ENCODE measurements at regions not wholly inside any gene's neighbourhood (a gene's known extent, or its start where the extent isn't known, plus 50 kb on each side); places are given as distances from the start of the nearest gene placed in this dataset.

DNA sequence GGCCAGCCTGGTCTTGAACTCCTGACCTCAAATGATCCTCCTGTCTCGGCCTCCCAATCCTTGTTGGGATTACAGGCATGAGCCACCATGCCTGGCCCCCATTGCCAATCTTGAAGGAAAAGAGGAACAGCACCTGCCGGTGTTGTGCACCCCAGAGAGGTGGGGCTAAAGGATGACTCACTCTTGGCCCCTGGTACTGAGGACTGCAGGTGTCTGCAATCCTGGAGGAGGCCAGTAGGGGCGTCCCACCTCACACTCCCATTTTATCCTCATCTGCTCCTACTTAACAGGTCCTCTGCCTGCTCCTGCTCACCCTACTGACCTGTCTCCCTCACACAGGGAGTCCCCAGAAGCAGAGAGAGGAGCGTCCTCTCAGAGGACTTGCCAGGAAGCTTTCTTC is 390.4 kb downstream of the ARHGEF28 start:
- DNase-seq (no peak), ATAC-seq (no peak)
- Histone ChIP-seq H3K27me3 (no peaks in the 10 kb centered on the region), H3K4me3 (no peak overlapping the region), H3K4me1 (peaks cover 0 to 5% (median 0%) of the 10 kb centered on the region in 12 donors), H3K9me3 (no peaks in the 10 kb centered on the region), H3K27ac (no peak overlapping the region), H3K36me3 (no peaks in the 10 kb centered on the region)
- TF ChIP-seq, protein P1, sequence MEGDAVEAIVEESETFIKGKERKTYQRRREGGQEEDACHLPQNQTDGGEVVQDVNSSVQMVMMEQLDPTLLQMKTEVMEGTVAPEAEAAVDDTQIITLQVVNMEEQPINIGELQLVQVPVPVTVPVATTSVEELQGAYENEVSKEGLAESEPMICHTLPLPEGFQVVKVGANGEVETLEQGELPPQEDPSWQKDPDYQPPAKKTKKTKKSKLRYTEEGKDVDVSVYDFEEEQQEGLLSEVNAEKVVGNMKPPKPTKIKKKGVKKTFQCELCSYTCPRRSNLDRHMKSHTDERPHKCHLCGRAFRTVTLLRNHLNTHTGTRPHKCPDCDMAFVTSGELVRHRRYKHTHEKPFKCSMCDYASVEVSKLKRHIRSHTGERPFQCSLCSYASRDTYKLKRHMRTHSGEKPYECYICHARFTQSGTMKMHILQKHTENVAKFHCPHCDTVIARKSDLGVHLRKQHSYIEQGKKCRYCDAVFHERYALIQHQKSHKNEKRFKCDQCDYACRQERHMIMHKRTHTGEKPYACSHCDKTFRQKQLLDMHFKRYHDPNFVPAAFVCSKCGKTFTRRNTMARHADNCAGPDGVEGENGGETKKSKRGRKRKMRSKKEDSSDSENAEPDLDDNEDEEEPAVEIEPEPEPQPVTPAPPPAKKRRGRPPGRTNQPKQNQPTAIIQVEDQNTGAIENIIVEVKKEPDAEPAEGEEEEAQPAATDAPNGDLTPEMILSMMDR (IDR thresholded peaks at IDR 0.05), result no peak
- no peak for TF ChIP-seq POLR2A (IDR thresholded peaks at IDR 0.05)
- intact Hi-C loops (cut with DNase I), result no loop called here
- 77 to 83% (median 81%) methylated on average over 4 of the region's 4 CpGs for WGBS, 4 donors

DNA sequence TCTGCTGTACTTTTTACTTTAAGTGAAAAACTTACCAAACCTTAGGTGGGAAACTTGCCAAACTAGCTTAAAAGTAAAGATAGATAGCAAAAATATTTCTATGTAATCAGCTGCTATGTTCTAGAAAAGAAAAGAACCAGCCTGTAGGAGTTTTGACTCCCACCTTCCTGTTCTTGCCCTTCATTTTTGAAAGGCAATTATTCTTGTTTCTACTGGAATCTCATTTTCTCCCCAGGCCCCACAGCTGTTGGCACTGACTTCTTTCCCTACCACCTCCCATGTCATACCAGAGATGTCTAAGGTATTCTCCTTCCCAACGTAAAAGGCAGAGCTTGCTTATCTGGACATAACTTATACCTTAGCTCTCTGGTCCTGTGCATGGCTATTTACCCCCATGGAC is 389.7 kb downstream of the ARHGEF28 start:
- ATAC-seq, result no peak
- intact Hi-C loops (cut with DNase I), result no loop called here
- WGBS, 4 donors, result 81 to 91% (median 83%) methylated on average over 1 of the region's 1 CpG
- H3K36me3 ChIP-seq, result no peaks in the 10 kb centered on the region
- no peak overlapping the region for H3K4me3 ChIP-seq
- no peaks in the 10 kb centered on the region for H3K9me3 ChIP-seq
- no peak for TF ChIP-seq POLR2A (IDR thresholded peaks at IDR 0.05)
- TF ChIP-seq, protein P1 (IDR thresholded peaks at IDR 0.05), result no peak
- peaks cover 0 to 1% (median 0%) of the 10 kb centered on the region in 12 donors for H3K4me1 ChIP-seq
- H3K27ac ChIP-seq, result no peak overlapping the region
- no peaks in the 10 kb centered on the region for H3K27me3 ChIP-seq
- no peak for DNase-seq

DNA sequence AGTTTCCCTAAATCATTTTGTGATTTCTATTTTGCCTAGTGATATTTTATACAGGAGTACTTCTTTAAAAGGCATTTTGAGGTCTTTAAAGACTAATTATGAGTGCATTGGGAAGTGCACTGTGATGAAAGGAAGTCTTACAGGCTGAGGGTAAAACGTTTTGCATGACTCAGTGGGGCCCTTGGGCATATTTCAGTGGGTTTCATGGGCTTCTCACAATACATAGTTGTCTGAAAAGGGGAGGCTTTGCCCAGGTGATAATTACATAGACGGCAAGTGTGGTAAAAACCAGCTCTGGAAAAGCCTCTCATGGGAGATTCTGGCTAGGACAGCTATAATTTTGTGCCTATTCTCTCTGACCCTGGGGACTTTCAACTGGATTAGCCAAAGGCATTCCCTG is 387.2 kb downstream of the ARHGEF28 start:
- Histone ChIP-seq H3K27me3 (no peaks in the 10 kb centered on the region), H3K9me3 (no peaks in the 10 kb centered on the region), H3K27ac (no peak overlapping the region), H3K36me3 (no peaks in the 10 kb centered on the region), H3K4me3 (no peak overlapping the region), H3K4me1 (no peaks in the 10 kb centered on the region)
- TF ChIP-seq POLR2A (IDR thresholded peaks at IDR 0.05), result no peak
- TF ChIP-seq, protein P1 (IDR thresholded peaks at IDR 0.05), result no peak
- 56 to 67% (median 61%) methylated on average over 2 of the region's 2 CpGs for WGBS, 4 donors
- DNase-seq, result no peak
- intact Hi-C loops (cut with DNase I), result no loop called here
- no peak for ATAC-seq

GRCh38 chr5:74009502-74009901 is 383.5 kb downstream of the ARHGEF28 start:
- WGBS, 4 donors, result 41 to 57% (median 48%) methylated on average over 1 of the region's 1 CpG
- H3K9me3 ChIP-seq, result peaks cover 0 to 6% (median 0%) of the 10 kb centered on the region in 12 donors
- no peaks in the 10 kb centered on the region for H3K36me3 ChIP-seq
- no peak for TF ChIP-seq POLR2A (IDR thresholded peaks at IDR 0.05)
- TF ChIP-seq, protein P1 (IDR thresholded peaks at IDR 0.05), result no peak
- no peaks in the 10 kb centered on the region for H3K27me3 ChIP-seq
- no peaks in the 10 kb centered on the region for H3K4me1 ChIP-seq
- no peak for ATAC-seq
- no peak for DNase-seq
- intact Hi-C loops (cut with DNase I), result no loop called here
- H3K4me3 ChIP-seq, result no peak overlapping the region
- no peak overlapping the region for H3K27ac ChIP-seq
